Dendritic cell treated with granulocyte-macrophage colony-stimulating factor and Interleukin-4, amounts not matched to agents 40 ng/mL and 50 ng/mL, for 4 days (primary cell): ENCODE measurements at regions not wholly inside any gene's neighbourhood (a gene's known extent, or its start where the extent isn't known, plus 50 kb on each side); places are given as distances from the start of the nearest gene placed in this dataset.

ENCODE experiments used
- H3K27ac Mint-ChIP-seq: one replicate; pipeline ENCODE4 v1.8.0; 2022; ENCODE audit warnings: mild to moderate bottlenecking, mixed read lengths
- H3K27me3 Mint-ChIP-seq: one replicate; pipeline ENCODE4 v1.8.0; 2022; ENCODE audit warnings: mild to moderate bottlenecking, mixed read lengths
- H3K36me3 Mint-ChIP-seq: one replicate; pipeline ENCODE4 v1.8.0; 2022; ENCODE audit warnings: low read depth, mixed read lengths
- H3K4me1 Mint-ChIP-seq: one replicate; pipeline ENCODE4 v1.8.0; 2022; ENCODE audit warnings: low read depth, mixed read lengths
- H3K4me3 Mint-ChIP-seq: one replicate; pipeline ENCODE4 v1.8.0; 2022; ENCODE audit warnings: mild to moderate bottlenecking, moderate library complexity, mixed read lengths
- H3K9me3 Mint-ChIP-seq: one replicate; pipeline ENCODE4 v1.8.0; 2022; ENCODE audit warnings: mixed read lengths
- intact Hi-C: fragments of 100-400 bp; cut with micrococcal nuclease; formaldehyde crosslinking; loops from one replicate; pipeline ENCODE4 v1.15.0; 2022

- H3K9me3 Mint-ChIP-seq: no peaks in the 10 kb centered on the region
- no peak overlapping the region for H3K27ac Mint-ChIP-seq
- H3K4me1 Mint-ChIP-seq: no peaks in the 10 kb centered on the region
- H3K27me3 Mint-ChIP-seq: no peaks in the 10 kb centered on the region
- H3K36me3 Mint-ChIP-seq: no peaks in the 10 kb centered on the region
- intact Hi-C loops: loop anchor here (10.0 kb wide), 1 partner anchor 236 kb away; no protein-coding TSS in a partner anchor
- no peak overlapping the region for H3K4me3 Mint-ChIP-seq
Observed at GRCh38 chr6:2440516-2440915, 195.1 kb upstream of the GMDS start.

- intact Hi-C loops: loop anchor here (10.0 kb wide), 1 partner anchor 235 kb away; no protein-coding TSS in a partner anchor
- H3K4me3 Mint-ChIP-seq: no peak overlapping the region
- no peaks in the 10 kb centered on the region for H3K27me3 Mint-ChIP-seq
- H3K4me1 Mint-ChIP-seq: no peaks in the 10 kb centered on the region
- no peak overlapping the region for H3K27ac Mint-ChIP-seq
- H3K9me3 Mint-ChIP-seq: no peaks in the 10 kb centered on the region
- no peaks in the 10 kb centered on the region for H3K36me3 Mint-ChIP-seq
Observed at GRCh38 chr6:2439632-2440031, 194.2 kb upstream of the GMDS start.

GRCh38 chr6:2439082-2439481, 193.7 kb upstream of the GMDS start:
- H3K4me3 Mint-ChIP-seq: no peak overlapping the region
- no peaks in the 10 kb centered on the region for H3K27me3 Mint-ChIP-seq
- no peaks in the 10 kb centered on the region for H3K9me3 Mint-ChIP-seq
- H3K27ac Mint-ChIP-seq: no peak overlapping the region
- H3K4me1 Mint-ChIP-seq: no peaks in the 10 kb centered on the region
- intact Hi-C loops: no loop called here
- no peaks in the 10 kb centered on the region for H3K36me3 Mint-ChIP-seq

GRCh38 chr6:2436410-2437154, 191.2 kb upstream of the GMDS start:
- Mint-ChIP-seq H3K9me3 (no peaks in the 10 kb centered on the region), H3K4me1 (no peaks in the 10 kb centered on the region), H3K27me3 (no peaks in the 10 kb centered on the region), H3K27ac (no peak overlapping the region), H3K4me3 (no peak overlapping the region), H3K36me3 (no peaks in the 10 kb centered on the region)
- intact Hi-C loops: no loop called here

- Mint-ChIP-seq H3K27ac (no peak overlapping the region), H3K27me3 (no peaks in the 10 kb centered on the region), H3K4me3 (no peak overlapping the region), H3K9me3 (no peaks in the 10 kb centered on the region), H3K36me3 (no peaks in the 10 kb centered on the region), H3K4me1 (no peaks in the 10 kb centered on the region)
- intact Hi-C loops: no loop called here
Observed at GRCh38 chr6:2435323-2435722, 189.9 kb upstream of the GMDS start.

- Mint-ChIP-seq H3K4me3 (no peak overlapping the region), H3K36me3 (no peaks in the 10 kb centered on the region), H3K9me3 (no peaks in the 10 kb centered on the region), H3K27me3 (no peaks in the 10 kb centered on the region), H3K27ac (no peak overlapping the region), H3K4me1 (no peaks in the 10 kb centered on the region)
- intact Hi-C loops: no loop called here
Observed at GRCh38 chr6:2434912-2435311, 189.5 kb upstream of the GMDS start.

GRCh38 chr6:2434116-2434515, 188.7 kb upstream of the GMDS start:
- no peak overlapping the region for H3K4me3 Mint-ChIP-seq
- no peaks in the 10 kb centered on the region for H3K36me3 Mint-ChIP-seq
- no peaks in the 10 kb centered on the region for H3K27me3 Mint-ChIP-seq
- H3K9me3 Mint-ChIP-seq: no peaks in the 10 kb centered on the region
- intact Hi-C loops: no loop called here
- H3K4me1 Mint-ChIP-seq: no peaks in the 10 kb centered on the region
- H3K27ac Mint-ChIP-seq: no peak overlapping the region

- Mint-ChIP-seq H3K4me3 (no peak overlapping the region), H3K4me1 (no peaks in the 10 kb centered on the region), H3K27me3 (no peaks in the 10 kb centered on the region), H3K27ac (no peak overlapping the region), H3K36me3 (no peaks in the 10 kb centered on the region), H3K9me3 (no peaks in the 10 kb centered on the region)
- intact Hi-C loops: no loop called here
Observed at GRCh38 chr6:2433711-2434110, 188.3 kb upstream of the GMDS start.

GRCh38 chr6:2433266-2433665, 187.9 kb upstream of the GMDS start:
- Mint-ChIP-seq H3K4me3 (no peak overlapping the region), H3K9me3 (no peaks in the 10 kb centered on the region), H3K27me3 (no peaks in the 10 kb centered on the region), H3K27ac (no peak overlapping the region), H3K4me1 (no peaks in the 10 kb centered on the region), H3K36me3 (no peaks in the 10 kb centered on the region)
- intact Hi-C loops: no loop called here

- no peaks in the 10 kb centered on the region for H3K9me3 Mint-ChIP-seq
- no peaks in the 10 kb centered on the region for H3K36me3 Mint-ChIP-seq
- H3K4me3 Mint-ChIP-seq: no peak overlapping the region
- intact Hi-C loops: no loop called here
- no peak overlapping the region for H3K27ac Mint-ChIP-seq
- no peaks in the 10 kb centered on the region for H3K4me1 Mint-ChIP-seq
- H3K27me3 Mint-ChIP-seq: no peaks in the 10 kb centered on the region
Observed at GRCh38 chr6:2432292-2432691, 186.9 kb upstream of the GMDS start.

- H3K4me1 Mint-ChIP-seq: no peaks in the 10 kb centered on the region
- intact Hi-C loops: no loop called here
- H3K9me3 Mint-ChIP-seq: no peaks in the 10 kb centered on the region
- no peaks in the 10 kb centered on the region for H3K27me3 Mint-ChIP-seq
- no peaks in the 10 kb centered on the region for H3K36me3 Mint-ChIP-seq
- no peak overlapping the region for H3K4me3 Mint-ChIP-seq
- no peak overlapping the region for H3K27ac Mint-ChIP-seq
Observed at GRCh38 chr6:2430612-2431011, 185.2 kb upstream of the GMDS start.

- Mint-ChIP-seq H3K27ac (no peak overlapping the region), H3K36me3 (no peaks in the 10 kb centered on the region), H3K4me1 (no peaks in the 10 kb centered on the region), H3K9me3 (no peaks in the 10 kb centered on the region), H3K4me3 (no peak overlapping the region), H3K27me3 (no peaks in the 10 kb centered on the region)
- intact Hi-C loops: no loop called here
Observed at GRCh38 chr6:2429460-2429859, 184.1 kb upstream of the GMDS start.

GRCh38 chr6:2429032-2429431, 183.6 kb upstream of the GMDS start:
- H3K27me3 Mint-ChIP-seq: no peaks in the 10 kb centered on the region
- no peak overlapping the region for H3K4me3 Mint-ChIP-seq
- H3K27ac Mint-ChIP-seq: no peak overlapping the region
- no peaks in the 10 kb centered on the region for H3K36me3 Mint-ChIP-seq
- intact Hi-C loops: no loop called here
- no peaks in the 10 kb centered on the region for H3K4me1 Mint-ChIP-seq
- H3K9me3 Mint-ChIP-seq: no peaks in the 10 kb centered on the region

- H3K27ac Mint-ChIP-seq: no peak overlapping the region
- intact Hi-C loops: no loop called here
- no peak overlapping the region for H3K4me3 Mint-ChIP-seq
- H3K9me3 Mint-ChIP-seq: no peaks in the 10 kb centered on the region
- H3K27me3 Mint-ChIP-seq: no peaks in the 10 kb centered on the region
- no peaks in the 10 kb centered on the region for H3K36me3 Mint-ChIP-seq
- no peaks in the 10 kb centered on the region for H3K4me1 Mint-ChIP-seq
Observed at GRCh38 chr6:2426561-2427340, 181.3 kb upstream of the GMDS start.
